HCT116 (cell line): ENCODE measurements at regions not wholly inside any gene's neighbourhood (a gene's known extent, or its start where the extent isn't known, plus 50 kb on each side); places are given as distances from the start of the nearest gene placed in this dataset.

Experiments used
- ATAC-seq: fragments of 200-7000 bp; cut with Tn5 transposase; 2 replicates; pipeline ENCODE4 v1.9.1; 2020; ENCODE audit warnings: mild to moderate bottlenecking, moderate library complexity
- BruUV-seq: library from RNA; stranded (reverse); fragments of 400-500 nt; replicated peaks from 2 replicates; lab custom pipeline; 2021; lab: Mats Ljungman, UMichigan
- CTCF ChIA-PET: fragments of 300-600 bp; sonication (Branson Sonifier 250); formaldehyde crosslinking; loops from one replicate; lab custom pipeline; 2021; ENCODE audit warnings: antibody characterized with exemption; lab: Charles Lee
- POLR2A ChIA-PET: fragments of 300-600, 350-600 bp; sonication (Branson Sonifier 250); formaldehyde crosslinking; loops from one replicate; lab custom pipeline; 2021; ENCODE audit warnings: antibody characterized with exemption; lab: Charles Lee
- RAD21 ChIA-PET, 2 experiments: fragments of 300-600 bp; sonication (Branson Sonifier 250); formaldehyde crosslinking; loops; one replicate each; lab custom pipeline; 2023; ENCODE audit warnings: low total read pairs in 2 of 2; ENCODE audit not compliant: uncharacterized antibody in 2 of 2, unreplicated experiment in 2 of 2, low non-redundant PET in 1 of 2; lab: Charles Lee
- DNase-seq: peaks from one replicate; pipeline ENCODE4 v3.0.0-alpha.2; 2010; ENCODE audit warnings: low read depth, low spot score
- H2AFZ ChIP-seq: fragments of 200-600 bp; shearing (Covaris generic), sonication (generic); 2 replicates; pipeline ENCODE4 v1.6.1; 2017; ENCODE audit warnings: low read depth, mixed run types, mixed read lengths, antibody characterized with exemption, low read length; ENCODE audit not compliant: poor library complexity, severe bottlenecking
- H3K27ac ChIP-seq: 2 replicates; pipeline ENCODE4 v1.5.1; 2012; ENCODE audit warnings: low read depth, low read length
- H3K27me3 ChIP-seq: fragments of 200-600 bp; sonication (generic); 2 replicates; pipeline ENCODE4 v1.6.1; 2016; ENCODE audit warnings: mixed run types, low read length, mixed read lengths; ENCODE audit not compliant: insufficient read depth
- H3K36me3 ChIP-seq, 2 experiments: fragments of 200-500 bp in 1 of 2; fragments of 200-600 bp in 1 of 2; sonication (Bioruptor generic) in 1 of 2; sonication (generic) in 1 of 2; 2 replicates each; pipeline versions ENCODE4 v1.5.1 to v1.6.1; 2014 to 2016; ENCODE audit warnings: low read length in 2 of 2, inconsistent platforms in 1 of 2, mixed read lengths in 1 of 2, mixed run types in 1 of 2; ENCODE audit not compliant: insufficient read depth in 2 of 2, control insufficient read depth in 1 of 2
- H3K4me1 ChIP-seq, 2 experiments: fragments of 200-600 bp in 1 of 2; sonication (generic) in 1 of 2; 2 replicates each; pipeline versions ENCODE4 v1.5.1 to v1.6.1; 2012 to 2017; ENCODE audit warnings: low read length in 2 of 2, inconsistent platforms in 1 of 2, mild to moderate bottlenecking in 1 of 2, mixed read lengths in 1 of 2, mixed run types in 1 of 2, moderate library complexity in 1 of 2; ENCODE audit not compliant: insufficient read depth in 2 of 2, control insufficient read depth in 1 of 2
- H3K4me2 ChIP-seq: fragments of 200-600 bp; sonication (generic); 2 replicates; pipeline ENCODE4 v1.6.1; 2017; ENCODE audit warnings: mixed run types, low read length, mixed read lengths
- H3K4me3 ChIP-seq, 2 experiments: fragments of 200-600 bp in 1 of 2; sonication (generic) in 1 of 2; replicated peaks in 1 of 2; 2 replicates each; pipeline ENCODE4 v1.5.1; 2011 to 2016; ENCODE audit warnings: low read length in 2 of 2, control low read depth in 1 of 2, low read depth in 1 of 2, mild to moderate bottlenecking in 1 of 2, mixed read lengths in 1 of 2, mixed run types in 1 of 2
- H3K79me2 ChIP-seq: fragments of 200-600 bp; sonication (generic); 2 replicates; pipeline ENCODE4 v1.6.1; 2017; ENCODE audit warnings: mild to moderate bottlenecking, mixed run types, low read length, moderate library complexity, mixed read lengths; ENCODE audit not compliant: insufficient read depth
- H3K9ac ChIP-seq: fragments of 200-600 bp; sonication (generic); 2 replicates; pipeline ENCODE4 v1.6.1; 2016; ENCODE audit warnings: low read length, mixed read lengths
- H3K9me2 ChIP-seq: fragments of 200-600 bp; sonication (generic), shearing (Covaris generic); 2 replicates; pipeline ENCODE4 v1.6.1; 2017; ENCODE audit warnings: mixed run types, mild to moderate bottlenecking, moderate library complexity; ENCODE audit not compliant: insufficient read depth
- H3K9me3 ChIP-seq, 2 experiments: fragments of 200-500 bp in 1 of 2; fragments of 200-600 bp in 1 of 2; sonication (Bioruptor generic) in 1 of 2; sonication (generic) in 1 of 2; 2 replicates each; pipeline ENCODE4 v1.6.1; 2014 to 2017; ENCODE audit warnings: low read length in 2 of 2, mixed read lengths in 2 of 2, inconsistent platforms in 1 of 2, low read depth in 1 of 2, mild to moderate bottlenecking in 1 of 2, mixed run types in 1 of 2, moderate library complexity in 1 of 2; ENCODE audit not compliant: control insufficient read depth in 1 of 2, insufficient read depth in 1 of 2
- H4K20me1 ChIP-seq: fragments of 200-600 bp; sonication (generic), shearing (Covaris generic); 2 replicates; pipeline ENCODE4 v1.6.1; 2017; ENCODE audit warnings: mixed run types, mild to moderate bottlenecking, moderate library complexity; ENCODE audit not compliant: insufficient read depth
- EZH2phosphoT487 ChIP-seq: fragments of 200-600 bp; IDR thresholded peaks from 2 replicates; pipeline ENCODE4 v1.6.1; 2018; ENCODE audit warnings: antibody characterized with exemption, borderline replicate concordance
- FOSL1 ChIP-seq: IDR thresholded peaks from 2 replicates; pipeline ENCODE4 v1.6.1; 2012; ENCODE audit warnings: low read depth
- JUND ChIP-seq: IDR thresholded peaks from 2 replicates; pipeline ENCODE4 v1.6.1; 2012
- MAX ChIP-seq: IDR thresholded peaks from 2 replicates; pipeline ENCODE4 v1.6.1; 2012
- YY1 ChIP-seq: IDR thresholded peaks from 2 replicates; pipeline ENCODE4 v1.6.1; 2011; ENCODE audit warnings: low read length, low read depth, moderate library complexity, mild to moderate bottlenecking; ENCODE audit not compliant: insufficient replicate concordance; ENCODE audit errors: extremely low read depth
- ZFX ChIP-seq: fragments of 450-650 bp; IDR thresholded peaks from 2 replicates; pipeline ENCODE4 v1.6.1; 2017
- ZNF274 ChIP-seq: fragments of 200-500 bp; sonication (Bioruptor generic); IDR thresholded peaks from 2 replicates; pipeline ENCODE4 v1.6.1; 2014; ENCODE audit warnings: mild to moderate bottlenecking, low read depth, low read length, inconsistent platforms
- intact Hi-C: fragments of 100-400 bp; cut with micrococcal nuclease; formaldehyde crosslinking; loops from 2 replicates; pipeline ENCODE4 v1.10.0; 2022

GRCh38 chr5:52427615-52428014 is 360.1 kb upstream of the ITGA1 start:
- no peak overlapping the region for H3K4me3 ChIP-seq
- TF ChIP-seq MAX (no peak), ZNF274 (no peak), YY1 (no peak), FOSL1 (no peak), EZH2phosphoT487 (no peak), JUND (no peak)

GRCh38 chr5:52428977-52429489 is 358.7 kb upstream of the ITGA1 start:
- TF ChIP-seq ZFX: no peak
- RAD21 ChIA-PET: no interaction called here
- Histone ChIP-seq H3K27ac (no peak overlapping the region), H3K9me3 (no peaks in the 10 kb centered on the region), H3K79me2 (no peaks in the 10 kb centered on the region), H2AFZ (no peak overlapping the region), H3K27me3 (no peaks in the 10 kb centered on the region), H4K20me1 (no peaks in the 10 kb centered on the region), H3K4me3 (no peak overlapping the region), H3K4me1 (no peaks in the 10 kb centered on the region), H3K36me3 (no peaks in the 10 kb centered on the region), H3K9ac (no peak overlapping the region), H3K9me2 (no peaks in the 10 kb centered on the region), H3K4me2 (no peak overlapping the region)
- CTCF ChIA-PET: no interaction called here
- DNase-seq (no peak), ATAC-seq (no peak)
- intact Hi-C loops: no loop called here
- BruUV-seq: no TSS peak
- POLR2A ChIA-PET: no interaction called here

More at GRCh38 chr5:52427615-52428014, 360.1 kb upstream of the ITGA1 start:
- H3K79me2 ChIP-seq: no peaks in the 10 kb centered on the region
- no peaks in the 10 kb centered on the region for H3K9me3 ChIP-seq
- no peaks in the 10 kb centered on the region for H3K27me3 ChIP-seq
- no peaks in the 10 kb centered on the region for H4K20me1 ChIP-seq
- BruUV-seq: no TSS peak
- DNase-seq: no peak
- intact Hi-C loops: no loop called here
- no peak overlapping the region for H3K27ac ChIP-seq
- H3K4me1 ChIP-seq: no peaks in the 10 kb centered on the region
- CTCF ChIA-PET: no interaction called here
- H3K4me2 ChIP-seq: no peak overlapping the region
- POLR2A ChIA-PET: no interaction called here
- no peak overlapping the region for H2AFZ ChIP-seq
- H3K36me3 ChIP-seq: no peaks in the 10 kb centered on the region
- H3K9me2 ChIP-seq: no peaks in the 10 kb centered on the region
- ATAC-seq: no peak
- RAD21 ChIA-PET: no interaction called here
- H3K9ac ChIP-seq: no peak overlapping the region
